Epithelial cell of esophagus (primary cell): ENCODE measurements at regions not wholly inside any gene's neighbourhood (a gene's known extent, or its start where the extent isn't known, plus 50 kb on each side); places are given as distances from the start of the nearest gene placed in this dataset.

Experiments
- DNase-seq: peaks from one replicate; pipeline ENCODE4 v3.0.0; 2010; ENCODE audit warnings: low read depth
- H3K4me3 ChIP-seq: 2 replicates; pipeline ENCODE4 v1.5.1; 2011; ENCODE audit warnings: mild to moderate bottlenecking, low read length, control low read depth
- CTCF ChIP-seq: IDR thresholded peaks from 2 replicates; pipeline ENCODE4 v1.5.1; 2011; ENCODE audit warnings: low read depth, mild to moderate bottlenecking, low read length, control low read depth, inconsistent platforms; ENCODE audit not compliant: insufficient read depth; ENCODE audit errors: missing control alignments

- DNase-seq: no peak
- H3K4me3 ChIP-seq: no peak overlapping the region
- no peak for TF ChIP-seq CTCF
Measured at GRCh38 chr9:119432428-119432827, 63.2 kb upstream of the BRINP1 start.

- TF ChIP-seq CTCF: no peak
Measured at GRCh38 chr9:119429302-119429701, 60.1 kb upstream of the BRINP1 start.

GRCh38 chr9:119420231-119420630 is 51.0 kb upstream of the BRINP1 start:
- DNase-seq: no peak
- TF ChIP-seq CTCF: no peak

More at GRCh38 chr9:119429302-119429701, 60.1 kb upstream of the BRINP1 start:
- H3K4me3 ChIP-seq: no peak overlapping the region
- DNase-seq: no peak

More at GRCh38 chr9:119420231-119420630, 51.0 kb upstream of the BRINP1 start:
- H3K4me3 ChIP-seq: no peak overlapping the region
